Adrenal gland (tissue), 5 donors: ENCODE measurements at regions not wholly inside any gene's neighbourhood (a gene's known extent, or its start where the extent isn't known, plus 50 kb on each side); places are given as distances from the start of the nearest gene placed in this dataset.

Experiments
- CTCF ChIP-seq, 6 experiments: fragments of 450-650 bp in 4 of 6; fragments of 200-600 bp in 2 of 6; sonication (generic) in 1 of 6; IDR thresholded peaks; 1 replicate in 5 of 6; 2 replicates in 1 of 6; pipeline versions ENCODE4 v1.5.1 to v1.8.0; 2016 to 2021; ENCODE audit warnings: antibody characterized with exemption in 6 of 6, mild to moderate bottlenecking in 2 of 6, moderate library complexity in 1 of 6
- POLR2A ChIP-seq, 2 donors: fragments of 450-650 bp; IDR thresholded peaks; one replicate each; pipeline ENCODE4 v1.6.1; 2017; ENCODE audit warnings: antibody characterized with exemption in 2 of 2, mild to moderate bottlenecking in 2 of 2, moderate library complexity in 1 of 2
- donor health status: DM: no; HTN: no; CAD: no.

GRCh38 chr9:23483566-23483965 lies 342.5 kb downstream of the ELAVL2 start:
- no peak for TF ChIP-seq CTCF (IDR thresholded peaks at IDR 0.05)
- no peak for TF ChIP-seq POLR2A (IDR thresholded peaks at IDR 0.05)
